K562 (cell line): ENCODE measurements at regions not wholly inside any gene's neighbourhood (a gene's known extent, or its start where the extent isn't known, plus 50 kb on each side); places are given as distances from the start of the nearest gene placed in this dataset.

Experiments used
- ATAC-seq: fragments of 200-7000 bp; cut with Tn5 transposase; 3 replicates; pipeline ENCODE4 v1.9.1; 2020; ENCODE audit warnings: moderate library complexity
- BruUV-seq: library from RNA; stranded (reverse); fragments of 400-500 nt; replicated peaks from 2 replicates; lab custom pipeline; 2021; lab: Mats Ljungman, UMichigan
- CTCF ChIA-PET: fragments of 300-600 bp; formaldehyde crosslinking; extraction: SDS; loops from one replicate; lab custom pipeline; 2021; ENCODE audit warnings: low intra/inter-chr PET ratio; lab: Yijun Ruan, JAX
- POLR2A ChIA-PET: fragments of 300-600, 350-650 bp; sonication (Branson Sonifier 250); formaldehyde crosslinking; extraction: SDS; loops from one replicate; lab custom pipeline; 2021; ENCODE audit warnings: antibody characterized with exemption, inconsistent platforms; lab: Yijun Ruan, JAX
- DNase-seq, 4 experiments: peaks; one replicate each; pipeline versions ENCODE4 v3.0.0 to v3.0.0-alpha.2; 2011 to 2018; ENCODE audit warnings: low spot score in 3 of 4, mixed read lengths in 3 of 4; ENCODE audit errors: extremely low read depth in 1 of 4
- FAIRE-seq: peaks from 2 replicates; lab custom pipeline; 2011; peaks lifted over from hg19 to GRCh38; lab: Jason Lieb, UNC
- H2AFZ ChIP-seq: 2 replicates; pipeline ENCODE4 v1.6.0; 2011; ENCODE audit warnings: low read depth, low read length, control low read depth, inconsistent platforms
- H3K27ac ChIP-seq: fragments of 200-600 bp; 3 replicates; pipeline ENCODE4 v1.8.0; 2011; ENCODE audit warnings: low read depth, mild to moderate bottlenecking, control low read depth, inconsistent platforms, low read length, moderate library complexity, mixed read lengths; ENCODE audit errors: extremely low read depth
- H3K27me3 ChIP-seq, 2 experiments: fragments of 300-600 bp in 1 of 2; 2 replicates in 1 of 2; 3 replicates in 1 of 2; pipeline versions ENCODE4 v1.6.0 to v1.8.0; 2011; ENCODE audit warnings: inconsistent platforms in 2 of 2, low read length in 2 of 2, mild to moderate bottlenecking in 1 of 2, mixed read lengths in 1 of 2, moderate library complexity in 1 of 2; ENCODE audit not compliant: control insufficient read depth in 2 of 2, insufficient read depth in 2 of 2
- H3K36me3 ChIP-seq: fragments of 300-600 bp; 3 replicates; pipeline ENCODE4 v1.8.0; 2011; ENCODE audit warnings: mild to moderate bottlenecking, low read length, inconsistent platforms; ENCODE audit not compliant: control insufficient read depth, insufficient read depth
- H3K4me1 ChIP-seq, 2 experiments: fragments of 200-600 bp in 1 of 2; replicated peaks in 1 of 2; 2 replicates in 1 of 2; 3 replicates in 1 of 2; pipeline versions ENCODE4 v1.5.1 to v1.8.0; 2011; ENCODE audit warnings: inconsistent platforms in 2 of 2, low read length in 2 of 2, mild to moderate bottlenecking in 1 of 2, mixed read lengths in 1 of 2, moderate library complexity in 1 of 2; ENCODE audit not compliant: control insufficient read depth in 2 of 2, insufficient read depth in 2 of 2
- H3K4me2 ChIP-seq: 2 replicates; pipeline ENCODE4 v1.6.1; 2011; ENCODE audit warnings: low read length, control low read depth, inconsistent platforms, mixed read lengths; ENCODE audit not compliant: insufficient read depth
- H3K4me3 ChIP-seq: fragments of 200-600 bp; sonication (generic), shearing (Covaris generic); 2 replicates; pipeline ENCODE4 v1.5.1; 2016; ENCODE audit warnings: control low read depth, inconsistent platforms
- H3K79me2 ChIP-seq: fragments of 200-600 bp; 3 replicates; pipeline ENCODE4 v1.8.0; 2011; ENCODE audit warnings: low read length, inconsistent platforms; ENCODE audit not compliant: control insufficient read depth, insufficient read depth
- H3K9ac ChIP-seq, 2 experiments: 2 replicates each; pipeline versions ENCODE4 v1.6.0 to v1.6.1; 2011; ENCODE audit warnings: low read depth in 2 of 2, low read length in 2 of 2, control low read depth in 1 of 2, inconsistent platforms in 1 of 2, mild to moderate bottlenecking in 1 of 2, mixed read lengths in 1 of 2; ENCODE audit not compliant: insufficient read depth in 1 of 2
- H3K9me1 ChIP-seq: one replicate; pipeline ENCODE4 v1.6.0; 2011; ENCODE audit warnings: inconsistent platforms, mild to moderate bottlenecking, low read length, moderate library complexity; ENCODE audit not compliant: control insufficient read depth, insufficient read depth
- H3K9me3 ChIP-seq: replicated peaks from 2 replicates; pipeline ENCODE4 v1.5.1; 2011; ENCODE audit warnings: low read depth, low read length, inconsistent platforms; ENCODE audit not compliant: control insufficient read depth, insufficient read depth
- H4K20me1 ChIP-seq: replicated peaks from 2 replicates; pipeline ENCODE4 v1.6.1; 2011; ENCODE audit warnings: low read length, inconsistent platforms, mixed read lengths; ENCODE audit not compliant: control insufficient read depth, insufficient read depth
- HNRNPUL1 ChIP-seq: fragments of 200-400 bp; formaldehyde crosslinking; IDR thresholded peaks from 2 replicates; pipeline ENCODE4 v1.6.1; 2017; ENCODE audit warnings: low read length
- RBM17 ChIP-seq: fragments of 200-400 bp; formaldehyde crosslinking; IDR thresholded peaks from 2 replicates; pipeline ENCODE4 v1.6.1; 2017; ENCODE audit warnings: low read depth, mild to moderate bottlenecking, low read length, borderline replicate concordance
- SREBF2 ChIP-seq: sonication (generic); formaldehyde crosslinking; IDR thresholded peaks from 2 replicates; pipeline ENCODE4 v1.4.0; 2020; ENCODE audit warnings: mild to moderate bottlenecking, missing genetic modification reagents
- ZNF354B ChIP-seq: fragments of 250-450 bp; sonication (Bioruptor Pico); IDR thresholded peaks from 2 replicates; pipeline ENCODE4 v1.4.0; 2020
- WGBS: fragments of 100-300 bp; shearing (Covaris generic); methylation state at CpG from one replicate; pipeline ENCODE4 v1.1.6; 2016; ENCODE audit warnings: low coverage, mixed read lengths; ENCODE audit not compliant: insufficient coverage; ENCODE audit errors: missing lambda C conversion rate; 5-methylcytosine and 5-hydroxymethylcytosine counted together
- in situ Hi-C: fragments of 300-500 bp; cut with MboI; formaldehyde crosslinking; loops from 4 replicates; pipeline ENCODE4 v1.15.0; 2018; ENCODE audit warnings: inconsistent platforms, mixed read lengths
- intact Hi-C: fragments of 100-400 bp; cut with micrococcal nuclease; formaldehyde crosslinking; loops from 2 replicates; pipeline ENCODE4 v1.14.2; 2022
- TF ChIP-seq, protein P1 (sequence below): fragments of 250-450 bp; sonication (Bioruptor Pico); IDR thresholded peaks from 2 replicates; pipeline ENCODE4 v1.9.0; 2021; ENCODE audit warnings: mild to moderate bottlenecking, inconsistent platforms
- TF ChIP-seq, protein P2 (sequence below): fragments of 250-450 bp; sonication (Bioruptor Pico); IDR thresholded peaks from 2 replicates; pipeline ENCODE4 v1.4.0; 2020; ENCODE audit warnings: mild to moderate bottlenecking, moderate library complexity, borderline replicate concordance
- TF ChIP-seq, protein P3 (sequence below): sonication (generic); formaldehyde crosslinking; IDR thresholded peaks from 2 replicates; pipeline ENCODE4 v1.5.0; 2020; ENCODE audit warnings: missing genetic modification reagents
- TF ChIP-seq, protein P4 (sequence below): fragments of 200-800 bp; sonication (Bioruptor generic); IDR thresholded peaks from 2 replicates; pipeline ENCODE4 v1.6.1; 2017; ENCODE audit warnings: missing genetic modification characterization, missing compliant biosample characterization

DNA sequence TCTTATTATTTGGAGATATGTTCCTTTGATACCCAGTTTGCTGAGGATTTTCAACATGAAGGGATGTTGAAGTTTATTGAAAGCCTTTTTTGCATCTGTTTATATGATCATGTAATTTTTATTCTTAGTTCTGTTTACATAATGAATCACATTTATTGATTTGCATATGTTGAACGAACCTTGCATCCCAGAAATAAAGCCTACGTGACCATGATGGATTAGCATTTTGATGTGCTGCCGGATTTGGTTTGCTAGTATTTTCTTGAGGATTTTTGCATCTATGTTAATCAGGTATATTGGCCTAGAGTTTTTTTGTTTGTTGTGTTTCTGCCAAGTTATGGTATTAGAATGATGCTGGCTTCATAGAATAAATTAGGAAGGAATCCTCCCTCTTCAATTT lies 161.4 kb upstream of the ITGA1 start:
- ChIA-PET POLR2A (no interaction called here), CTCF (no interaction called here)
- DNase-seq (no peak), ATAC-seq (no peak), FAIRE-seq (no peak)
- no peaks in the 10 kb centered on the region for H3K27me3 ChIP-seq
- H3K9me1 ChIP-seq, result no peaks in the 10 kb centered on the region
- BruUV-seq, result no TSS peak
- H3K4me2 ChIP-seq, result no peak overlapping the region
- no peaks in the 10 kb centered on the region for H3K36me3 ChIP-seq
- H3K9me3 ChIP-seq, result no peaks in the 10 kb centered on the region
- in situ Hi-C loops (no loop called here), intact Hi-C loops (no loop called here)
- H4K20me1 ChIP-seq, result no peaks in the 10 kb centered on the region
- TF ChIP-seq HNRNPUL1 (no peak), ZNF354B (CRISPR knock-in tag) (no peak), RBM17 (no peak), SREBF2 (CRISPR knock-in tag) (no peak)
- TF ChIP-seq, protein P1, sequence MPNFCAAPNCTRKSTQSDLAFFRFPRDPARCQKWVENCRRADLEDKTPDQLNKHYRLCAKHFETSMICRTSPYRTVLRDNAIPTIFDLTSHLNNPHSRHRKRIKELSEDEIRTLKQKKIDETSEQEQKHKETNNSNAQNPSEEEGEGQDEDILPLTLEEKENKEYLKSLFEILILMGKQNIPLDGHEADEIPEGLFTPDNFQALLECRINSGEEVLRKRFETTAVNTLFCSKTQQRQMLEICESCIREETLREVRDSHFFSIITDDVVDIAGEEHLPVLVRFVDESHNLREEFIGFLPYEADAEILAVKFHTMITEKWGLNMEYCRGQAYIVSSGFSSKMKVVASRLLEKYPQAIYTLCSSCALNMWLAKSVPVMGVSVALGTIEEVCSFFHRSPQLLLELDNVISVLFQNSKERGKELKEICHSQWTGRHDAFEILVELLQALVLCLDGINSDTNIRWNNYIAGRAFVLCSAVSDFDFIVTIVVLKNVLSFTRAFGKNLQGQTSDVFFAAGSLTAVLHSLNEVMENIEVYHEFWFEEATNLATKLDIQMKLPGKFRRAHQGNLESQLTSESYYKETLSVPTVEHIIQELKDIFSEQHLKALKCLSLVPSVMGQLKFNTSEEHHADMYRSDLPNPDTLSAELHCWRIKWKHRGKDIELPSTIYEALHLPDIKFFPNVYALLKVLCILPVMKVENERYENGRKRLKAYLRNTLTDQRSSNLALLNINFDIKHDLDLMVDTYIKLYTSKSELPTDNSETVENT (CRISPR knock-in tag), result no peak
- TF ChIP-seq, protein P2, sequence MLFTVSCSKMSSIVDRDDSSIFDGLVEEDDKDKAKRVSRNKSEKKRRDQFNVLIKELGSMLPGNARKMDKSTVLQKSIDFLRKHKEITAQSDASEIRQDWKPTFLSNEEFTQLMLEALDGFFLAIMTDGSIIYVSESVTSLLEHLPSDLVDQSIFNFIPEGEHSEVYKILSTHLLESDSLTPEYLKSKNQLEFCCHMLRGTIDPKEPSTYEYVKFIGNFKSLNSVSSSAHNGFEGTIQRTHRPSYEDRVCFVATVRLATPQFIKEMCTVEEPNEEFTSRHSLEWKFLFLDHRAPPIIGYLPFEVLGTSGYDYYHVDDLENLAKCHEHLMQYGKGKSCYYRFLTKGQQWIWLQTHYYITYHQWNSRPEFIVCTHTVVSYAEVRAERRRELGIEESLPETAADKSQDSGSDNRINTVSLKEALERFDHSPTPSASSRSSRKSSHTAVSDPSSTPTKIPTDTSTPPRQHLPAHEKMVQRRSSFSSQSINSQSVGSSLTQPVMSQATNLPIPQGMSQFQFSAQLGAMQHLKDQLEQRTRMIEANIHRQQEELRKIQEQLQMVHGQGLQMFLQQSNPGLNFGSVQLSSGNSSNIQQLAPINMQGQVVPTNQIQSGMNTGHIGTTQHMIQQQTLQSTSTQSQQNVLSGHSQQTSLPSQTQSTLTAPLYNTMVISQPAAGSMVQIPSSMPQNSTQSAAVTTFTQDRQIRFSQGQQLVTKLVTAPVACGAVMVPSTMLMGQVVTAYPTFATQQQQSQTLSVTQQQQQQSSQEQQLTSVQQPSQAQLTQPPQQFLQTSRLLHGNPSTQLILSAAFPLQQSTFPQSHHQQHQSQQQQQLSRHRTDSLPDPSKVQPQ (CRISPR knock-in tag), result no peak
- TF ChIP-seq, protein P3, sequence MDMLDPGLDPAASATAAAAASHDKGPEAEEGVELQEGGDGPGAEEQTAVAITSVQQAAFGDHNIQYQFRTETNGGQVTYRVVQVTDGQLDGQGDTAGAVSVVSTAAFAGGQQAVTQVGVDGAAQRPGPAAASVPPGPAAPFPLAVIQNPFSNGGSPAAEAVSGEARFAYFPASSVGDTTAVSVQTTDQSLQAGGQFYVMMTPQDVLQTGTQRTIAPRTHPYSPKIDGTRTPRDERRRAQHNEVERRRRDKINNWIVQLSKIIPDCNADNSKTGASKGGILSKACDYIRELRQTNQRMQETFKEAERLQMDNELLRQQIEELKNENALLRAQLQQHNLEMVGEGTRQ, result no peak
- TF ChIP-seq, protein P4, sequence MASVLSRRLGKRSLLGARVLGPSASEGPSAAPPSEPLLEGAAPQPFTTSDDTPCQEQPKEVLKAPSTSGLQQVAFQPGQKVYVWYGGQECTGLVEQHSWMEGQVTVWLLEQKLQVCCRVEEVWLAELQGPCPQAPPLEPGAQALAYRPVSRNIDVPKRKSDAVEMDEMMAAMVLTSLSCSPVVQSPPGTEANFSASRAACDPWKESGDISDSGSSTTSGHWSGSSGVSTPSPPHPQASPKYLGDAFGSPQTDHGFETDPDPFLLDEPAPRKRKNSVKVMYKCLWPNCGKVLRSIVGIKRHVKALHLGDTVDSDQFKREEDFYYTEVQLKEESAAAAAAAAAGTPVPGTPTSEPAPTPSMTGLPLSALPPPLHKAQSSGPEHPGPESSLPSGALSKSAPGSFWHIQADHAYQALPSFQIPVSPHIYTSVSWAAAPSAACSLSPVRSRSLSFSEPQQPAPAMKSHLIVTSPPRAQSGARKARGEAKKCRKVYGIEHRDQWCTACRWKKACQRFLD (CRISPR knock-in tag), result no peak
- no peak overlapping the region for H3K4me3 ChIP-seq
- 3% methylated on average over 3 of the region's 3 CpGs for WGBS
- H3K4me1 ChIP-seq, result no peaks in the 10 kb centered on the region
- H2AFZ ChIP-seq, result no peak overlapping the region
- no peak overlapping the region for H3K9ac ChIP-seq
- H3K27ac ChIP-seq, result no peak overlapping the region
- no peaks in the 10 kb centered on the region for H3K79me2 ChIP-seq
